DND-41 (cell line): ENCODE measurements at regions not wholly inside any gene's neighbourhood (a gene's known extent, or its start where the extent isn't known, plus 50 kb on each side); places are given as distances from the start of the nearest gene placed in this dataset.

Experiments used
- ATAC-seq: fragments of 200-7000 bp; cut with Tn5 transposase; 3 replicates; pipeline ENCODE4 v1.9.1; 2021; ENCODE audit warnings: low read depth; ENCODE audit not compliant: insufficient read depth
- DNase-seq: peaks from one replicate; pipeline ENCODE4 v3.0.0-alpha.2; 2020
- H2AFZ ChIP-seq: 2 replicates; pipeline ENCODE4 v1.6.0; 2012; ENCODE audit warnings: low read depth, low read length
- H3K27ac ChIP-seq: 2 replicates; pipeline ENCODE4 v1.5.1; 2012; ENCODE audit warnings: low read length, inconsistent platforms
- H3K27me3 ChIP-seq: fragments of 200-600 bp; sonication (generic); 2 replicates; pipeline ENCODE4 v1.6.0; 2012; ENCODE audit warnings: low read length, mild to moderate bottlenecking, inconsistent platforms; ENCODE audit not compliant: insufficient read depth, poor library complexity
- H3K36me3 ChIP-seq: 2 replicates; pipeline ENCODE4 v1.5.1; 2012; ENCODE audit warnings: low read length, inconsistent platforms; ENCODE audit not compliant: insufficient read depth
- H3K4me1 ChIP-seq: 2 replicates; pipeline ENCODE4 v1.5.1; 2012; ENCODE audit warnings: mild to moderate bottlenecking, low read length; ENCODE audit not compliant: insufficient read depth
- H3K4me2 ChIP-seq: 2 replicates; pipeline ENCODE4 v1.6.0; 2012; ENCODE audit warnings: mild to moderate bottlenecking, moderate library complexity, low read length, inconsistent platforms; ENCODE audit not compliant: insufficient read depth
- H3K4me3 ChIP-seq, 2 experiments: fragments of 200-600 bp in 1 of 2; shearing (Covaris generic) in 1 of 2; 2 replicates each; pipeline ENCODE4 v1.5.1; 2012 to 2016; ENCODE audit warnings: inconsistent platforms in 2 of 2, low read length in 2 of 2, mild to moderate bottlenecking in 2 of 2, low read depth in 1 of 2, moderate library complexity in 1 of 2
- H3K79me2 ChIP-seq: 2 replicates; pipeline ENCODE4 v1.6.0; 2012; ENCODE audit warnings: low read length, inconsistent platforms; ENCODE audit not compliant: insufficient read depth
- H3K9ac ChIP-seq: 2 replicates; pipeline ENCODE4 v1.6.0; 2012; ENCODE audit warnings: low read depth, mild to moderate bottlenecking, inconsistent platforms, low read length, moderate library complexity
- H3K9me3 ChIP-seq: 2 replicates; pipeline ENCODE4 v1.5.1; 2012; ENCODE audit warnings: low read length, moderate library complexity, mild to moderate bottlenecking, inconsistent platforms; ENCODE audit not compliant: insufficient read depth, severe bottlenecking
- H4K20me1 ChIP-seq: 2 replicates; pipeline ENCODE4 v1.6.0; 2012; ENCODE audit warnings: low read length; ENCODE audit not compliant: insufficient read depth
- EZH2 ChIP-seq: IDR thresholded peaks from 3 replicates; pipeline ENCODE4 v1.6.1; 2012; ENCODE audit warnings: borderline replicate concordance, low read depth, mild to moderate bottlenecking, moderate library complexity, low read length, inconsistent platforms; ENCODE audit not compliant: severe bottlenecking
- TF ChIP-seq, protein P1 (sequence below): IDR thresholded peaks from 2 replicates; pipeline ENCODE4 v1.5.1; 2012; ENCODE audit warnings: borderline replicate concordance, low read length, moderate library complexity, mild to moderate bottlenecking; ENCODE audit not compliant: poor library complexity, severe bottlenecking; ENCODE audit errors: extremely low read depth

- peak overlapping the region; percentile 51 for H3K9ac ChIP-seq
- peak overlapping the region; percentile 71 for H2AFZ ChIP-seq
- H3K79me2 ChIP-seq, result no peaks in the 10 kb centered on the region
- DNase-seq, result no peak
- ATAC-seq, result no peak
- H3K4me1 ChIP-seq, result peaks cover 11% of the 10 kb centered on the region; the same call in 1 of the 2 replicates
- H4K20me1 ChIP-seq, result no peaks in the 10 kb centered on the region
- H3K27me3 ChIP-seq, result peaks cover 22% of the 10 kb centered on the region
- H3K9me3 ChIP-seq, result no peaks in the 10 kb centered on the region
- H3K36me3 ChIP-seq, result no peaks in the 10 kb centered on the region
- peak overlapping the region; percentile 75 for H3K4me2 ChIP-seq
- H3K27ac ChIP-seq, result no peak overlapping the region
- peak overlapping the region; percentile 25 to 59; a peak in 3 of 4 replicates for H3K4me3 ChIP-seq
- TF ChIP-seq EZH2, result no peak
- TF ChIP-seq, protein P1, sequence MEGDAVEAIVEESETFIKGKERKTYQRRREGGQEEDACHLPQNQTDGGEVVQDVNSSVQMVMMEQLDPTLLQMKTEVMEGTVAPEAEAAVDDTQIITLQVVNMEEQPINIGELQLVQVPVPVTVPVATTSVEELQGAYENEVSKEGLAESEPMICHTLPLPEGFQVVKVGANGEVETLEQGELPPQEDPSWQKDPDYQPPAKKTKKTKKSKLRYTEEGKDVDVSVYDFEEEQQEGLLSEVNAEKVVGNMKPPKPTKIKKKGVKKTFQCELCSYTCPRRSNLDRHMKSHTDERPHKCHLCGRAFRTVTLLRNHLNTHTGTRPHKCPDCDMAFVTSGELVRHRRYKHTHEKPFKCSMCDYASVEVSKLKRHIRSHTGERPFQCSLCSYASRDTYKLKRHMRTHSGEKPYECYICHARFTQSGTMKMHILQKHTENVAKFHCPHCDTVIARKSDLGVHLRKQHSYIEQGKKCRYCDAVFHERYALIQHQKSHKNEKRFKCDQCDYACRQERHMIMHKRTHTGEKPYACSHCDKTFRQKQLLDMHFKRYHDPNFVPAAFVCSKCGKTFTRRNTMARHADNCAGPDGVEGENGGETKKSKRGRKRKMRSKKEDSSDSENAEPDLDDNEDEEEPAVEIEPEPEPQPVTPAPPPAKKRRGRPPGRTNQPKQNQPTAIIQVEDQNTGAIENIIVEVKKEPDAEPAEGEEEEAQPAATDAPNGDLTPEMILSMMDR, result no peak
These were observed 155.2 kb upstream of the PRSS16 start for GRCh38 chr6:27092316-27092692.

GRCh38 chr6:27095914-27096313 lies 151.6 kb upstream of the PRSS16 start:
- Histone ChIP-seq H3K4me3 (no peak overlapping the region), H3K4me1 (peaks cover 11% of the 10 kb centered on the region; the same call in 1 of the 2 replicates), H3K79me2 (no peaks in the 10 kb centered on the region), H2AFZ (no peak overlapping the region), H3K9me3 (no peaks in the 10 kb centered on the region), H4K20me1 (no peaks in the 10 kb centered on the region), H3K4me2 (no peak overlapping the region), H3K36me3 (no peaks in the 10 kb centered on the region), H3K27me3 (peaks cover 14% of the 10 kb centered on the region), H3K27ac (no peak overlapping the region), H3K9ac (no peak overlapping the region)
- TF ChIP-seq EZH2, result no peak
- TF ChIP-seq, protein P1, result no peak
- ATAC-seq (no peak), DNase-seq (no peak)

DNA sequence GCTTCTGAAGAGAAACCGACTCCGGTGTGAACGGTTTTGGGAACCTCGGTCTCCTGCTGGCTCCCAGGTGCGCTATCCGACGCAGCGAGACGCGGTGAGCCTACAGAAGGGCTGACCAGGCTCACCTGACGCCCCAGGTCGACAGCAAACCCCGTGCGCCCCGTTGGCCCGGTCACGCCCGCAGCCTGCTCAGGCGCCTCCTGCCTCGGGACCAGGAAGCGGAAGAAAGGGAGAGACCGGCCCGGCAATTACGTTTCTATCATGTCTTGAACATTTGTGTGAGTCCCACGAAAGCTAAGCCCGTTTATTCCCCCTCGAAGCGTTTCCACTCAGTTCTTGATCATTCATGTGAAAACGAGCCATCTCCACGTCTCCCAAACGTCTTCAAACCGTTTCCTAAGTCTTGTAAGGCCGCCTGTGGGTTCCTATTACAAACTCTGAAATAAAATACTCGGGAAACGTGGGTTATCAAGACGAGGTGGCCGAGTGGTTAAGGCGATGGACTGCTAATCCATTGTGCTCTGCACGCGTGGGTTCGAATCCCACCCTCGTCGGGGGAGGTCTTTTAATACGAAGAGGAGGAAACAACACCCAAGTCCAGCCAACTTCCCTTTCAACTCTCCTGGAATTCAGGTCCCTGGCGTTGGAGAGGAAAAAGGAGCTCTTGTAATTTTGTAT lies 150.5 kb upstream of the PRSS16 start:
- ATAC-seq (no peak), DNase-seq (no peak)
- Histone ChIP-seq H3K36me3 (no peaks in the 10 kb centered on the region), H3K9me3 (no peaks in the 10 kb centered on the region), H3K79me2 (no peaks in the 10 kb centered on the region), H3K9ac (no peak overlapping the region), H3K4me1 (peaks cover 7% of the 10 kb centered on the region; the same call in 1 of the 2 replicates), H3K27ac (no peak overlapping the region), H4K20me1 (no peaks in the 10 kb centered on the region), H3K4me3 (no peak overlapping the region), H3K27me3 (peaks cover 11% of the 10 kb centered on the region), H2AFZ (no peak overlapping the region), H3K4me2 (no peak overlapping the region)
- TF ChIP-seq EZH2, result no peak
- TF ChIP-seq, protein P1, result no peak

- H4K20me1 ChIP-seq, result no peaks in the 10 kb centered on the region
- H3K9ac ChIP-seq, result no peak overlapping the region
- H3K36me3 ChIP-seq, result no peaks in the 10 kb centered on the region
- no peaks in the 10 kb centered on the region for H3K4me1 ChIP-seq
- H3K4me2 ChIP-seq, result no peak overlapping the region
- H3K27ac ChIP-seq, result no peak overlapping the region
- H3K27me3 ChIP-seq, result peaks cover 3% of the 10 kb centered on the region
- DNase-seq, result no peak
- no peaks in the 10 kb centered on the region for H3K79me2 ChIP-seq
- no peak for ATAC-seq
- H2AFZ ChIP-seq, result no peak overlapping the region
- no peak for TF ChIP-seq EZH2
- TF ChIP-seq, protein P1, result no peak
- no peak overlapping the region for H3K4me3 ChIP-seq
- H3K9me3 ChIP-seq, result no peaks in the 10 kb centered on the region
These were observed 148.5 kb upstream of the PRSS16 start for GRCh38 chr6:27098956-27099355.
